HG02981 (cell line): ENCODE measurements at regions not wholly inside any gene's neighbourhood (a gene's known extent, or its start where the extent isn't known, plus 50 kb on each side); places are given as distances from the start of the nearest gene placed in this dataset.

Experiments
- ATAC-seq: cut with Tn5 transposase; IDR thresholded peaks from one replicate; pipeline ENCODE4 v1.9.1; 2021; ENCODE audit warnings: mild to moderate bottlenecking, moderate library complexity; ENCODE audit not compliant: unreplicated experiment

DNA sequence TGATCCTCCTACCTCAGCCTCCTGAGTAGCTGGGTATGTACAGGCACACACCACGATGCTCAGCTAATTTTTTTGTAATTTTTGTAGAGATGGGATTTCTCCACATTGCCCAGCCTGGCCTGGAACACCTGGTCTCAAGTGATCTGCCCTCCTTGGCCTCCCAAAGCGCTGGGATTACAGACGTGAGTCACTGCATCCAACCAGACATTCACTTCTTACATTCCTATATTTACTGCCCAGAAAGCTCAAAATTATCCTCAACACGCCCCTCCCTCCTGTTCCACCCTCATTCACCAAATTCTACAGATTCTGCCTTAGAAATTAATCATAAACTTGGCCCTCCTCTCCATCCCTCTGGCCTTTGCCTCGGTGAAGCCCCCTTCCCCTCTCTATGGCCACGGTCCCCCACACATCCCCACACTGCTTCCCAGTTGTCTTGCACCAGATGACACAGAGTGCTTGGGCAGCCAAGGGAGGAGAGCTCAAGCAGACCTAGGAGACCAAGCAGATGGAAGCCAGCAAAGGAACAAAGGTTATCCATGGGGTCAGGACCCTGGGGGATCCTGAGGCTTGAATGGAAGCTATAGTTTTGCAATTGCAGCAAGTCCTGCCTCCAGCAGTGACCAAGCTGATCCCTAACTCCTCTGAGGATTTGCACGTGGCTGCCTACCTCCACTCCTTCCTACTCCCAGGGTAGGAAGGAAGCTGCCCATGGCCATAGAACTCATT, 213.2 kb upstream of the FOXN3 start:
- no peak for ATAC-seq

DNA sequence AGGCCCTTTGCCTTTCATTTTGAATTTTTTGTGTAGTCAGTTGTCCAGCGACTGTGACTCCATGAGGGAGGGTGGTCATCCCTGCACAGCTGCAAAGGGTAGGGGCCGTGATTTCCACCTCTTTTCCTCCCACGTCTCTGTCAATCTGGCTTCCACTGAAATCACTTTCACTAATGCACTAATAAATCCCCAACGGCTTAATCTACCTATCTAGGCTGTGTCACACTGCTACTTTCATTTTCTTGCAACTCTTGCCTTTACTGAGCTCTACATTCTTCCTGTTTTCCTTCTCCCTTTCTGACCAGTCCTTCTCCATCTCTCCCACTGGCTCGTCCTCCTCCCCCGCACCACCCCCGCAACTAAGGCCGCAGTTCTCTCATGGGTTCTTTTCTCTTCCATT, 212.3 kb upstream of the FOXN3 start:
- no peak for ATAC-seq

DNA sequence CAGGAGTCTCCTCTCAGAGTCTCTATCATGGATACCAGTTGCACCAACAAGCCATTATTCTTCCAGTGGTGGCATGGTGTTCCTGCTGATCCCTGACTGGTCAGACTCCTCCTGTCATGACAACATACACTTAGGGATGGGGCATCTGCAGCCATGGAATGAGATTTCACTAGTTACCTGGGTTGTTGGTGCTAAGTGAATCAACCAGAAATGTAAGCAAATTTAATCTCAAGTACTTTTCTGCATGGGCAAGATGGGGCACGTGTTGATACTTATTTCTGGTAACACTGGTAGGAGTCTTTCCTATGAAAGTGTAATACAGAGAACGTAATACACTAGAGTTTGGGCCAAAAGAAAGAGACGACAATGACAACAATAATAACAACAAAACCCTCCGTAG, 211.5 kb upstream of the FOXN3 start:
- no peak for ATAC-seq

- ATAC-seq: no peak
Measured at GRCh38 chr14:89626233-89626806, 209.3 kb upstream of the FOXN3 start.

DNA sequence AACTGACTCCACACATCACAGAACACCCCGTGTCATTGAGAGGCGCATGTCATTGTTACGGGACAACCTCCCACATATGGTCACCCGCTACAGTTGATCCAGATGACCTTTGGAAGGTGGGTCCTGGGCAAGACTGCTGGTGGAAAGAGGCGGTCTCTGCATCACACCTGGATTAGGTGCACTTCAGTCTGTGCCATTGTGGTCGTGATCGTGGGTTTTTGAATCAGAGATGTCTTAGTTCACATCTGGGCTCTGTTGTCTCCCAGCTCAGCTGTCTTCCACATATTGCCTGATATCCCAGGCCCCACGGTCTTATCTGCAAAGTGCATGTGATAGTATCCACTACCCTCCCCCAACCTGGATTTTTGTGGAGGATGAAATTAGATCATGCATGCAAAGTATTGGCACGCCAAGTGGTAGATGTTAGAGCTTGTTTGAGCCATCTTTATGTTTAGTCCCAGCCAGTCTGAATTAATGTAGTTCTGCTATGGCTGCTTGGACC, 208.7 kb upstream of the FOXN3 start:
- no peak for ATAC-seq

DNA sequence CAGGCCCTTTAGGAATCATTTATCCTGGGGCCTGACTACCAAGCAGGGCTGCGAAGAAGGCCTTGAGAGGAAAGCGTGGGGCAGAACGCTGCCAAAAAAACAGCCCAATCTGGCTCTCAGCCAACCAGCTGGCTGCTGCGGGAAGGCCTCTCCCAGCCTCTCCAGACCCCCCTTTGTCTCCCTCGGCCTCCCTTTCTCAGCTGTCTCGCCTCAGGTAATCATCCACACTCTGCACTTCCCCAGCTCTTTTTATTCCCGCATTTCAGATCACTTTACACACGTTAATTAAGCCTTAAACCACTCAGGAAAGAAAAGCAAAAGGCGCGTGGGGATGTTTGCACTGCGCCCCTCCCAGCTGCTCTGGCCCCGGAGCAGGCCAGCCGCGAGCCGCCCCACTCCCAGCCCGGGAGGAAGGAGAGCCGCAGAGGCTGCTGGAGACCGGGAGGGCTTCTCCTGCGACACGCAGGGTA, 208.2 kb upstream of the FOXN3 start:
- ATAC-seq: no peak

DNA sequence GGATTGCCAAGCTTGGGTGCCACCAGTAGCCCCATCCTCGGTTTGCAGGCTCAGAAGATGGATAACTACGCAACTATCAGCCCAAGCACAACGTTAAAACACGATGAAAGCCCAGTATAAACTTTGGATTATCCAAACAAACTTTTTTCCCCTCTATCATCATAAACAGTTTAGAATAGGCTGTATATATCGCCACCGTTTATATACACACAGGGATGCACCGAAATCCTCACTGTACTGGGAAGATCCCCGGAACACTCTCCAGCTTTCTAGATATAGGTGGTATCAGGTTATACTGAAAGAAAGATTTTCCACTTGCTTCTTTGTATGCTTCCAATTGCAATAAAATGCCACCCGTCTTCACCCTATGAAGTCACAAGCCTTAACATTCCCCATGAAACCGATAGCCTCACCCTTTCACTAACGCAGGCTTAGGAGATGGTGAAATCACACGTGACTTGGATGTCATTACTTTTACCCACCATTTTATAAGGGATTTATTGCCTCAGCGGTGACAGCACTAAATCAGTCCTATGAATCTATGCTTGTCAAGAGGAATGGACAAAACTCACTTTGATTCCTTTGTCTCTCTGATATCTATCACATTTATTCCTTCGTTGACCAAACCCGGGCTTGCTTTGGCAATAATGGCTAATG, 207.6 kb upstream of the FOXN3 start:
- no peak for ATAC-seq

DNA sequence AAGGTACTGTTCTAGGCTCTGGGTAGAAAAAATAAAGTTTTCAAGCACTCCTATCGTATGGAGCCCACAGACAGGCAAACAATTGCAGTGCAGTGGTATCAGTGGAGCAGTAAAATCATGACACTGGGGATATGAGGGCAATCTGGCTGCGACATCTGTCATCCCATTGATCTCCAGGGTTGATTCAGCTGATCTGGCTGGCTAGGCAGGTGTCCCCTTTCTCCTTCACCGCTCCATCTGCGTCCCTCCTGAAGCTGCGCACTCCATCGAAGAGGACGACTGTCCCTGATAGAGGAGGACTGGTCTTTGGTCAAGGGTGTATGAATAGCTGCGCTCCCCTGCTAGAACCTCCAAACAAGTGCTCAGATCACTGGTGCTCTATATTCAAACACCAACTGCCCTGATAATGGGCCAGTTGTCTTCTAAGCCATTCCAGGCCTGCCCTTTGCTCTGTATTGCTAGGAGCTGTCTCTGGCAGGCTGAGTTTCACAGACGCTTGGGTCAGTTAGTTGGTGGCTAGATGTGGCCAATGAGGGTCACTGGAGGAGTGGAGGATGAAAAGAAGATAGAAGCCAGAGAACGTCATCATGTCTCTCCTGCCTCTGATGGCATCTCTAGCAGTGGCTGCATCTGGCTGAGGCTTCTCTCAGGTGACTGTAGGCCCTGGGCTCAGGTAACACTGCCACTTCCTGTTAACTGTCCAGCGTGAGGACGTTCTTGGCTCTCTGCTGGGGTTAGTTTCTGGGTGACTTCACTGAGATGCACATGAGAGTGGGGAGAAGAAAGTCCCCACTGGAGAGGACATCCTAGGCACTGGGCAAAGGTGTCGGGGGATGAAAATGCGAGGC, 205.0 kb upstream of the FOXN3 start:
- no peak for ATAC-seq

GRCh38 chr14:89621009-89621421, 204.0 kb upstream of the FOXN3 start:
- ATAC-seq: no peak

GRCh38 chr14:89620436-89620835, 203.4 kb upstream of the FOXN3 start:
- ATAC-seq: no peak

- ATAC-seq: no peak
Measured at GRCh38 chr14:89619596-89619995, 202.6 kb upstream of the FOXN3 start.

DNA sequence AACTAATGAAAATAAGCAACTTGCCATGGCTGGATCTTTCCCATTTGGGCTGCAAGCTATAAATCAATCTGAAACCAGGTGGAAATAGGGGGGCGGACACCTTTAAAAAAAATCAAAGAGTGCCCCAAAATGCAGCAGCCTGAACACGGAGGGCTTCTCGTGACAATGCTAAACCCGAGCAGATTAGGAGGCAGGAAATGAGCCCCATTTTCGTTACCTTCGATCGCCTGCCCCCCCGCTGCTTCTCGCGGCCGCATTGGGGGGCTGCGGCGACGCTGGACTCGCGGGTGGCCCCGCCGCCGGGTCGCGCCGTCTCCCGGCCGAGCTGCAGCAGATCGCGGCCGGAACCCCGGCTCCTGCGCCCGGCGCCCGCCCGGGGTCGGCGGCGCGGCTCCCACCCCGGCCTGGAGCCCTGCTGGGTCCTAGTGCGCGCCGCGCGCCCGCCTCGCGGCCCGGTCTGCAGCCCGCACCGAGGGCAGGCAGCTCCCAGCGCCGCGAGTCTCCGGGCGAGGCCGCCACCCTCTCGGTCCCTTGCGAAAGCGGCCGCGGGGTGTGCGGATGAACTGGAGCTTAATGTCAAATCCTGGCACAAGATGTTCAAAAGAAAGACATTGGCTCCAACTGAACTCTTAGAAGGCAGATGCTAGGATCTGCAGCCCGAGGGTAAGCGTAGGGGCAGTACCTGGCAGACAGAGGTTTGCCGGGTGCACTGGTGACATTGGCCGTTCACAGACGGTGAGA, 201.9 kb upstream of the FOXN3 start:
- ATAC-seq: peak; percentile 59

- no peak for ATAC-seq
Measured at GRCh38 chr14:89618330-89618708, 201.3 kb upstream of the FOXN3 start.

- ATAC-seq: peak; percentile 30
Measured at GRCh38 chr14:89617481-89618329, 200.7 kb upstream of the FOXN3 start.

GRCh38 chr14:89616852-89617341, 199.9 kb upstream of the FOXN3 start:
- ATAC-seq: peak; percentile 57

GRCh38 chr14:89616425-89616824, 199.4 kb upstream of the FOXN3 start:
- no peak for ATAC-seq

DNA sequence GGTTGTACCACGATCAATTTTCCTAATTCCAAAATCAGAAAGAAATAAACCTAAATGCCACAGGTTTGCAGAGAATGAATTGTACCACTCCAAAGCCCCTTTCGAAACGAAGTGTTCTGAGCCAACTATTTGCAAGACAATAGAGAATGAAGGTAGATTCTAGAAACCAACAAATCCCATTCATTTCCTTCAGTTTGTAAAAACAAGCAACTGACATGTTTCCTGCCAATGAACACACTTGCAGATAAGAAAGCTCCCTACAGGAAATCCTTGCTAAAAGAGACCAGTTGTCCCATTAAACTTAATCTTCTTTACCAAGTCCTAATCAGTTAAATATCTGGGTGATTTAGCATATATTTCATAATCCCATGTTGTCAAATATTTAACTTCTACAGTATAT, 198.4 kb upstream of the FOXN3 start:
- ATAC-seq: no peak

DNA sequence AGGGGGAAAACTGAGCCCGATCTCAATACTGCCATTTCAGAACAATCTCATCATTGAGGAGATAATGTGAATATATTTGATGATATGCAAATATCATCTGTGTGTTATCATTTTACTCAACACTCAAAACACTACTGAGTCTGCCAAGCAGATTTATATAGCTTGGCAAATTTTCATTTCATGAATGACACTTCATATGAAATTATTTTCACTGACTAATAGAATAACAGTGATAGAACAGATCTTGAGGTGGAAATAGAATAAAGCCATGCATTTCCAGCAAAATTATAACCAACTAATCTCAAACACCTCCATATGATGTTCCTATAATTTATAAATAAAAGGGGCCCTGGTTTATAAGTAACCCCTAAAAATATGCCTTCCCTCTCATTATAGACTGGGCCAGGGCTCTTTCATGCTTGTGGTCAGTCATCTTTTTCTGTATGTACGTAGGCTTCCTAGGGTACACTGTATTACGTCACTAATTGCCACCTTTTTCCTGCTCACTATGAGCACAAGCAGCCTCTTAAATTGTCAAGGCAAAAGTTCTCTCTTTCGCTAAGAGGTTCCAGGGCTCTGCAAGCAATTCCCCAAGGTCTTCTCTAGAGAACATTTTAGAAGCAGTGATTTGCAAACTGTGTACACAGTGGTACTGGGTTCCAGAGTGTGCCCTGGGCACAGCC, 197.1 kb upstream of the FOXN3 start:
- no peak for ATAC-seq
